CD14-positive monocyte (primary cell): ENCODE measurements at regions not wholly inside any gene's neighbourhood (a gene's known extent, or its start where the extent isn't known, plus 50 kb on each side); places are given as distances from the start of the nearest gene placed in this dataset.

Source experiments
- DNase-seq, 3 donors: peaks; one replicate each; pipeline ENCODE4 v3.0.0-alpha.2; 2011 to 2022
- H2AFZ ChIP-seq: 2 replicates; pipeline ENCODE4 v1.6.0; 2012; ENCODE audit warnings: mild to moderate bottlenecking, low read depth, low read length, inconsistent platforms; ENCODE audit not compliant: insufficient read depth, poor library complexity, severe bottlenecking
- H3K27ac ChIP-seq, 2 donors: 1 replicate in 1 of 2; 2 replicates in 1 of 2; pipeline ENCODE4 v1.5.1; 2012 to 2013; ENCODE audit warnings: low read length in 2 of 2, control low read depth in 1 of 2, inconsistent platforms in 1 of 2, low read depth in 1 of 2, mild to moderate bottlenecking in 1 of 2
- H3K27me3 ChIP-seq, 2 donors: one replicate each; pipeline versions ENCODE4 v1.6.0 to v1.6.1; 2011 to 2013; ENCODE audit warnings: low read length in 2 of 2; ENCODE audit not compliant: control insufficient read depth in 2 of 2, insufficient read depth in 2 of 2
- H3K36me3 ChIP-seq, 2 donors: replicated peaks in 1 of 2; 1 replicate in 1 of 2; 2 replicates in 1 of 2; pipeline versions ENCODE4 v1.5.1 to v1.6.1; 2012 to 2013; ENCODE audit warnings: low read length in 2 of 2, control low read depth in 1 of 2, inconsistent platforms in 1 of 2, mild to moderate bottlenecking in 1 of 2; ENCODE audit not compliant: insufficient read depth in 2 of 2, control insufficient read depth in 1 of 2
- H3K4me1 ChIP-seq, 2 donors: 1 replicate in 1 of 2; 2 replicates in 1 of 2; pipeline versions ENCODE4 v1.5.1 to v1.6.1; 2012 to 2013; ENCODE audit warnings: low read length in 2 of 2, control low read depth in 1 of 2, inconsistent platforms in 1 of 2, mild to moderate bottlenecking in 1 of 2, moderate library complexity in 1 of 2; ENCODE audit not compliant: insufficient read depth in 2 of 2, control insufficient read depth in 1 of 2
- H3K4me2 ChIP-seq: replicated peaks from 2 replicates; pipeline ENCODE3; 2012; ENCODE audit warnings: low read length, moderate library complexity, mild to moderate bottlenecking; ENCODE audit not compliant: poor library complexity, severe bottlenecking; ENCODE audit errors: extremely low read depth
- H3K4me3 ChIP-seq, 3 experiments: fragments of 200-600 bp in 1 of 3; sonication (generic) in 1 of 3; replicated peaks in 1 of 3; 1 replicate in 2 of 3; 2 replicates in 1 of 3; pipeline ENCODE4 v1.5.1; 2011 to 2013; ENCODE audit warnings: low read length in 3 of 3, mild to moderate bottlenecking in 3 of 3, control low read depth in 2 of 3, low read depth in 2 of 3, inconsistent platforms in 1 of 3, moderate library complexity in 1 of 3
- H3K79me2 ChIP-seq: 2 replicates; pipeline ENCODE4 v1.6.0; 2012; ENCODE audit warnings: mild to moderate bottlenecking, control low read depth, inconsistent platforms, low read length, moderate library complexity; ENCODE audit not compliant: insufficient read depth
- H3K9ac ChIP-seq: 2 replicates; pipeline ENCODE4 v1.6.0; 2017; ENCODE audit warnings: low read length, mild to moderate bottlenecking; ENCODE audit not compliant: insufficient read depth, poor library complexity, severe bottlenecking
- H3K9me3 ChIP-seq, 2 donors: replicated peaks in 1 of 2; 1 replicate in 1 of 2; 2 replicates in 1 of 2; pipeline versions ENCODE4 v1.5.1 to v1.6.1; 2012 to 2013; ENCODE audit warnings: low read length in 2 of 2, control low read depth in 1 of 2; ENCODE audit not compliant: control insufficient read depth in 1 of 2, insufficient read depth in 1 of 2
- H4K20me1 ChIP-seq: 2 replicates; pipeline ENCODE4 v1.6.0; 2012; ENCODE audit warnings: mild to moderate bottlenecking, low read length, control low read depth, moderate library complexity; ENCODE audit not compliant: insufficient read depth
- H3K27ac Mint-ChIP-seq, 7 donors: one replicate each; pipeline ENCODE4 v1.8.0; 2020; ENCODE audit warnings: mild to moderate bottlenecking in 7 of 7, mixed read lengths in 7 of 7, moderate library complexity in 6 of 7, inconsistent platforms in 2 of 7
- H3K27me3 Mint-ChIP-seq, 3 donors: one replicate each; pipeline ENCODE4 v1.8.0; 2021 to 2022; ENCODE audit warnings: low read depth in 3 of 3, mild to moderate bottlenecking in 3 of 3, mixed read lengths in 3 of 3, moderate library complexity in 3 of 3, inconsistent platforms in 1 of 3
- H3K36me3 Mint-ChIP-seq, 2 donors: one replicate each; pipeline ENCODE4 v1.8.0; 2020; ENCODE audit warnings: mixed read lengths in 2 of 2, inconsistent platforms in 1 of 2, mild to moderate bottlenecking in 1 of 2
- H3K4me1 Mint-ChIP-seq: one replicate; pipeline ENCODE4 v1.8.0; 2020; ENCODE audit warnings: mild to moderate bottlenecking, mixed read lengths
- H3K4me3 Mint-ChIP-seq, 2 donors: one replicate each; pipeline ENCODE4 v1.8.0; 2020; ENCODE audit warnings: mild to moderate bottlenecking in 2 of 2, mixed read lengths in 2 of 2, moderate library complexity in 1 of 2
- H3K9me3 Mint-ChIP-seq, 7 donors: one replicate each; pipeline ENCODE4 v1.8.0; 2020 to 2022; ENCODE audit warnings: mixed read lengths in 7 of 7, mild to moderate bottlenecking in 6 of 7, moderate library complexity in 6 of 7, inconsistent platforms in 2 of 7
- WGBS: methylation state at CpG from one replicate; pipeline ENCODE4 v1.1.5; 2013; ENCODE audit warnings: missing lambda C conversion rate; ENCODE audit not compliant: insufficient coverage; 5-methylcytosine and 5-hydroxymethylcytosine counted together
- intact Hi-C, 2 donors: fragments of 100-400 bp; cut with micrococcal nuclease; formaldehyde crosslinking; loops; one replicate each; pipeline versions ENCODE4 v1.15.0 to v1.15.1; 2023
- TF ChIP-seq, protein P1 (sequence below): fragments of 200-600 bp; IDR thresholded peaks from one replicate; pipeline ENCODE4 v1.8.0; 2022; ENCODE audit warnings: antibody characterized with exemption, mild to moderate bottlenecking

- WGBS: no CpG with 5 or more reads among the region's 3 CpGs
- no peaks in the 10 kb centered on the region for H3K36me3 ChIP-seq
- H3K9ac ChIP-seq: no peak overlapping the region
- no peaks in the 10 kb centered on the region for H3K79me2 ChIP-seq
- Mint-ChIP-seq H3K27ac (no peak overlapping the region), H3K27me3 (peaks cover 0 to 3% (median 0%) of the 10 kb centered on the region in 3 donors), H3K4me1 (peaks cover 18% of the 10 kb centered on the region), H3K4me3 (no peak overlapping the region), H3K36me3 (no peaks in the 10 kb centered on the region), H3K9me3 (peaks cover 0 to 3% (median 2%) of the 10 kb centered on the region in 7 donors)
- TF ChIP-seq, protein P1, sequence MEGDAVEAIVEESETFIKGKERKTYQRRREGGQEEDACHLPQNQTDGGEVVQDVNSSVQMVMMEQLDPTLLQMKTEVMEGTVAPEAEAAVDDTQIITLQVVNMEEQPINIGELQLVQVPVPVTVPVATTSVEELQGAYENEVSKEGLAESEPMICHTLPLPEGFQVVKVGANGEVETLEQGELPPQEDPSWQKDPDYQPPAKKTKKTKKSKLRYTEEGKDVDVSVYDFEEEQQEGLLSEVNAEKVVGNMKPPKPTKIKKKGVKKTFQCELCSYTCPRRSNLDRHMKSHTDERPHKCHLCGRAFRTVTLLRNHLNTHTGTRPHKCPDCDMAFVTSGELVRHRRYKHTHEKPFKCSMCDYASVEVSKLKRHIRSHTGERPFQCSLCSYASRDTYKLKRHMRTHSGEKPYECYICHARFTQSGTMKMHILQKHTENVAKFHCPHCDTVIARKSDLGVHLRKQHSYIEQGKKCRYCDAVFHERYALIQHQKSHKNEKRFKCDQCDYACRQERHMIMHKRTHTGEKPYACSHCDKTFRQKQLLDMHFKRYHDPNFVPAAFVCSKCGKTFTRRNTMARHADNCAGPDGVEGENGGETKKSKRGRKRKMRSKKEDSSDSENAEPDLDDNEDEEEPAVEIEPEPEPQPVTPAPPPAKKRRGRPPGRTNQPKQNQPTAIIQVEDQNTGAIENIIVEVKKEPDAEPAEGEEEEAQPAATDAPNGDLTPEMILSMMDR: no peak
- no peak for DNase-seq
- H3K4me2 ChIP-seq: no peak overlapping the region
- intact Hi-C loops: no loop called here
- no peak overlapping the region for H3K4me3 ChIP-seq
- no peak overlapping the region for H2AFZ ChIP-seq
- H3K4me1 ChIP-seq: peaks cover 18 to 20% of the 10 kb centered on the region in 2 donors
- H3K9me3 ChIP-seq: no peaks in the 10 kb centered on the region
- no peaks in the 10 kb centered on the region for H3K27me3 ChIP-seq
- H4K20me1 ChIP-seq: no peaks in the 10 kb centered on the region
- no peak overlapping the region for H3K27ac ChIP-seq
Observed at GRCh38 chr5:54387659-54388232, 67.8 kb upstream of the HSPB3 start.

- Histone ChIP-seq H3K9ac (no peak overlapping the region), H3K4me1 (peaks cover 20% of the 10 kb centered on the region in 2 donors), H2AFZ (no peak overlapping the region), H3K79me2 (no peaks in the 10 kb centered on the region), H3K4me3 (no peak overlapping the region), H3K4me2 (no peak overlapping the region), H3K9me3 (no peaks in the 10 kb centered on the region), H3K27me3 (no peaks in the 10 kb centered on the region), H3K36me3 (no peaks in the 10 kb centered on the region), H3K27ac (no peak overlapping the region), H4K20me1 (no peaks in the 10 kb centered on the region)
- H3K4me3 Mint-ChIP-seq: no peak overlapping the region
- intact Hi-C loops: no loop called here
- H3K27ac Mint-ChIP-seq: peak overlapping the region in 1 of 7 donors; percentile 18
- no peaks in the 10 kb centered on the region for H3K36me3 Mint-ChIP-seq
- TF ChIP-seq, protein P1: no peak
- no peak for DNase-seq
- peaks cover 0 to 3% (median 2%) of the 10 kb centered on the region in 7 donors for H3K9me3 Mint-ChIP-seq
- WGBS: 100% methylated on average over 3 of the region's 4 CpGs
- peaks cover 20% of the 10 kb centered on the region for H3K4me1 Mint-ChIP-seq
- H3K27me3 Mint-ChIP-seq: peaks cover 0 to 3% (median 0%) of the 10 kb centered on the region in 3 donors
Observed at GRCh38 chr5:54387031-54387430, 68.5 kb upstream of the HSPB3 start.
